HEK293 (cell line): ENCODE measurements at regions not wholly inside any gene's neighbourhood (a gene's known extent, or its start where the extent isn't known, plus 50 kb on each side); places are given as distances from the start of the nearest gene placed in this dataset.

Experiments used
- CTCF ChIA-PET: fragments of 350-600 bp; formaldehyde crosslinking; extraction: SDS; loops from one replicate; lab custom pipeline; 2021; ENCODE audit warnings: antibody characterized with exemption; lab: Yijun Ruan, JAX
- POLR2A ChIA-PET: fragments of 300-600 bp; formaldehyde crosslinking; extraction: SDS; loops from one replicate; lab custom pipeline; 2020; ENCODE audit warnings: antibody characterized with exemption, inconsistent platforms; lab: Yijun Ruan, JAX
- H3K27ac ChIP-seq: fragments of 200-500 bp; sonication (Bioruptor generic); 2 replicates; pipeline ENCODE4 v1.5.1; 2014; ENCODE audit warnings: low read depth, low read length, control low read depth, inconsistent platforms; ENCODE audit errors: extremely low read depth
- H3K36me3 ChIP-seq, 2 experiments: fragments of 200-500 bp in 1 of 2; sonication (Bioruptor generic) in 1 of 2; 1 replicate in 1 of 2; 2 replicates in 1 of 2; pipeline ENCODE4 v1.5.1; 2014 to 2017; ENCODE audit warnings: inconsistent platforms in 2 of 2, low read length in 2 of 2; ENCODE audit not compliant: control insufficient read depth in 2 of 2, insufficient read depth in 1 of 2
- H3K4me1 ChIP-seq: fragments of 200-500 bp; sonication (Bioruptor generic); 2 replicates; pipeline ENCODE4 v1.5.1; 2014; ENCODE audit warnings: mild to moderate bottlenecking, low read length, inconsistent platforms; ENCODE audit not compliant: control insufficient read depth, insufficient read depth
- H3K4me3 ChIP-seq: 2 replicates; pipeline ENCODE4 v1.5.1; 2011; ENCODE audit warnings: low read depth, mild to moderate bottlenecking, control low read depth, low read length, moderate library complexity
- H3K9me3 ChIP-seq: fragments of 200-500 bp; sonication (Bioruptor generic); 2 replicates; pipeline ENCODE4 v1.5.1; 2014; ENCODE audit warnings: low read depth, low read length, inconsistent platforms; ENCODE audit not compliant: control insufficient read depth, insufficient read depth
- FEZF1 ChIP-seq: fragments of 450-650 bp; formaldehyde crosslinking; IDR thresholded peaks from 2 replicates; pipeline ENCODE4 v1.5.1; 2016; ENCODE audit warnings: missing biosample characterization, missing genetic modification characterization
- GFI1B ChIP-seq: fragments of 450-650 bp; formaldehyde crosslinking; IDR thresholded peaks from 2 replicates; pipeline ENCODE4 v1.5.1; 2016; ENCODE audit warnings: missing biosample characterization, missing genetic modification characterization
- GLIS1 ChIP-seq: fragments of 450-650 bp; formaldehyde crosslinking; IDR thresholded peaks from 2 replicates; pipeline ENCODE4 v1.5.1; 2016; ENCODE audit warnings: missing biosample characterization, missing genetic modification characterization
- SCRT1 ChIP-seq: fragments of 450-650 bp; formaldehyde crosslinking; IDR thresholded peaks from 2 replicates; pipeline ENCODE4 v1.5.1; 2016; ENCODE audit warnings: missing biosample characterization, missing genetic modification characterization, borderline replicate concordance
- SP7 ChIP-seq: fragments of 450-650 bp; formaldehyde crosslinking; IDR thresholded peaks from 2 replicates; pipeline ENCODE4 v1.5.1; 2016; ENCODE audit warnings: missing biosample characterization, missing genetic modification characterization
- ZFP69B ChIP-seq: fragments of 450-650 bp; formaldehyde crosslinking; IDR thresholded peaks from 2 replicates; pipeline ENCODE4 v1.5.1; 2016; ENCODE audit warnings: missing biosample characterization, missing genetic modification characterization
- ZIC2 ChIP-seq: fragments of 450-650 bp; formaldehyde crosslinking; IDR thresholded peaks from 2 replicates; pipeline ENCODE4 v1.5.1; 2016; ENCODE audit warnings: missing biosample characterization, missing genetic modification characterization
- ZNF132 ChIP-seq: fragments of 450-650 bp; formaldehyde crosslinking; IDR thresholded peaks from 2 replicates; pipeline ENCODE4 v1.5.1; 2017; ENCODE audit warnings: missing biosample characterization, missing genetic modification characterization, borderline replicate concordance
- ZNF155 ChIP-seq: fragments of 450-650 bp; formaldehyde crosslinking; IDR thresholded peaks from 2 replicates; pipeline ENCODE4 v1.5.1; 2016; ENCODE audit warnings: missing biosample characterization, missing genetic modification characterization
- ZNF24 ChIP-seq: fragments of 450-650 bp; formaldehyde crosslinking; IDR thresholded peaks from 2 replicates; pipeline ENCODE4 v1.5.1; 2016; ENCODE audit warnings: missing biosample characterization, missing genetic modification characterization
- ZNF335 ChIP-seq: fragments of 450-650 bp; formaldehyde crosslinking; conservative IDR thresholded peaks from 2 replicates; pipeline ENCODE4 v1.5.1; 2016; ENCODE audit warnings: missing biosample characterization, missing genetic modification characterization
- ZNF404 ChIP-seq: fragments of 450-650 bp; formaldehyde crosslinking; IDR thresholded peaks from 2 replicates; pipeline ENCODE4 v1.5.1; 2017; ENCODE audit warnings: missing biosample characterization, missing genetic modification characterization
- ZNF518A ChIP-seq: fragments of 450-650 bp; formaldehyde crosslinking; conservative IDR thresholded peaks from 2 replicates; pipeline ENCODE4 v1.5.1; 2016; ENCODE audit warnings: low read depth, missing biosample characterization, missing genetic modification characterization
- ZNF530 ChIP-seq: fragments of 450-650 bp; formaldehyde crosslinking; IDR thresholded peaks from 2 replicates; pipeline ENCODE4 v1.5.1; 2016; ENCODE audit warnings: low read depth, missing biosample characterization, missing genetic modification characterization
- ZNF548 ChIP-seq: fragments of 450-650 bp; formaldehyde crosslinking; IDR thresholded peaks from 2 replicates; pipeline ENCODE4 v1.5.1; 2016; ENCODE audit warnings: missing biosample characterization, missing genetic modification characterization
- ZNF560 ChIP-seq: fragments of 450-650 bp; formaldehyde crosslinking; IDR thresholded peaks from 2 replicates; pipeline ENCODE4 v1.5.1; 2017; ENCODE audit warnings: missing biosample characterization, missing genetic modification characterization, borderline replicate concordance
- ZNF561 ChIP-seq: fragments of 450-650 bp; IDR thresholded peaks from 2 replicates; pipeline ENCODE4 v1.5.1; 2018; ENCODE audit warnings: missing biosample characterization, missing genetic modification characterization, borderline replicate concordance
- ZNF645 ChIP-seq: fragments of 450-650 bp; formaldehyde crosslinking; IDR thresholded peaks from 2 replicates; pipeline ENCODE4; 2016; ENCODE audit warnings: missing biosample characterization, missing genetic modification characterization
- ZNF658 ChIP-seq: fragments of 450-650 bp; formaldehyde crosslinking; IDR thresholded peaks from 2 replicates; pipeline ENCODE4; 2016; ENCODE audit warnings: missing biosample characterization, missing genetic modification characterization
- ZSCAN30 ChIP-seq: fragments of 450-650 bp; IDR thresholded peaks from 2 replicates; pipeline ENCODE4 v1.5.1; 2018; ENCODE audit warnings: missing biosample characterization, mild to moderate bottlenecking, missing genetic modification characterization, moderate library complexity
- ZXDB ChIP-seq: fragments of 450-650 bp; formaldehyde crosslinking; IDR thresholded peaks from 2 replicates; pipeline ENCODE4 v1.5.1; 2016; ENCODE audit warnings: missing biosample characterization, missing genetic modification characterization

- Histone ChIP-seq H3K27ac (no peak overlapping the region), H3K4me3 (no peak overlapping the region), H3K4me1 (no peaks in the 10 kb centered on the region; the same call in 1 of the 2 replicates), H3K36me3 (no peaks in the 10 kb centered on the region), H3K9me3 (no peaks in the 10 kb centered on the region)
- ChIA-PET CTCF (no interaction called here), POLR2A (no interaction called here)
- no peak for TF ChIP-seq ZSCAN30
- no peak for TF ChIP-seq ZNF132 (tag by site-specific recombination)
- no peak for TF ChIP-seq ZNF335 (tag by site-specific recombination)
- TF ChIP-seq GFI1B (tag by site-specific recombination) = no peak
- TF ChIP-seq ZNF404 (tag by site-specific recombination) = no peak
Measured at GRCh38 chr1:81499487-81499886, 301.2 kb upstream of the ADGRL2 start.

GRCh38 chr1:81498471-81499462, 302.0 kb upstream of the ADGRL2 start:
- H3K4me1 ChIP-seq = no peaks in the 10 kb centered on the region; the same call in 1 of the 2 replicates
- TF ChIP-seq GLIS1 (no peak), ZNF658 (no peak), ZXDB (tag by site-specific recombination) (no peak), SCRT1 (tag by site-specific recombination) (no peak), ZNF24 (tag by site-specific recombination) (no peak), ZNF155 (tag by site-specific recombination) (no peak), ZNF561 (tag by site-specific recombination) (no peak), ZNF645 (tag by site-specific recombination) (no peak), ZIC2 (no peak), ZNF560 (tag by site-specific recombination) (no peak), ZNF518A (tag by site-specific recombination) (no peak), ZNF530 (tag by site-specific recombination) (no peak), ZNF404 (tag by site-specific recombination) (no peak), FEZF1 (tag by site-specific recombination) (peak; percentile 67), ZNF548 (no peak), ZFP69B (tag by site-specific recombination) (no peak), SP7 (peak; percentile 36; the same call in 1 of the 2 replicates)
- TF ChIP-seq, all 188 proteins: peak for 2
- Histone ChIP-seq H3K27ac (no peak overlapping the region), H3K36me3 (no peaks in the 10 kb centered on the region), H3K9me3 (no peaks in the 10 kb centered on the region), H3K4me3 (no peak overlapping the region)
- CTCF ChIA-PET = no interaction called here
- POLR2A ChIA-PET = interaction anchor here (0.6 kb wide), 1 partner anchor 54 kb away, joined by 3 read pairs; no protein-coding TSS in a partner anchor
